COLO668 (cell line): ENCODE measurements at regions not wholly inside any gene's neighbourhood (a gene's known extent, or its start where the extent isn't known, plus 50 kb on each side); places are given as distances from the start of the nearest gene placed in this dataset.

Experiments
- DNase-seq: peaks from one replicate; lab custom pipeline; 2025; ENCODE audit not compliant: unreplicated experiment; lab: John Stamatoyannopoulos, UW

GRCh38 chr2:13005761-13006335 lies 289.1 kb downstream of the TRIB2 start:
- DNase-seq = no peak

GRCh38 chr2:13006426-13006825 lies 289.7 kb downstream of the TRIB2 start:
- DNase-seq = no peak

- peak; percentile 53 for DNase-seq
Observed at GRCh38 chr2:13006829-13007717, 290.3 kb downstream of the TRIB2 start.

GRCh38 chr2:13009027-13009642 lies 292.4 kb downstream of the TRIB2 start:
- no peak for DNase-seq

- DNase-seq = no peak
Observed at GRCh38 chr2:13010283-13010682, 293.5 kb downstream of the TRIB2 start.

GRCh38 chr2:13014783-13015182 lies 298.0 kb downstream of the TRIB2 start:
- DNase-seq = no peak

- no peak for DNase-seq
Observed at GRCh38 chr2:13015532-13016320, 299.0 kb downstream of the TRIB2 start.

- DNase-seq = no peak
Observed at GRCh38 chr2:13018490-13018889, 301.8 kb downstream of the TRIB2 start.

GRCh38 chr2:13019781-13020180 lies 303.0 kb downstream of the TRIB2 start:
- DNase-seq = no peak

- DNase-seq = no peak
Observed at GRCh38 chr2:13020469-13020868, 303.7 kb downstream of the TRIB2 start.

- no peak for DNase-seq
Observed at GRCh38 chr2:13021470-13021957, 304.8 kb downstream of the TRIB2 start.

- no peak for DNase-seq
Observed at GRCh38 chr2:13030606-13031005, 313.9 kb downstream of the TRIB2 start.

- DNase-seq = no peak
Observed at GRCh38 chr2:13034861-13035260, 318.1 kb downstream of the TRIB2 start.

- no peak for DNase-seq
Observed at GRCh38 chr2:13035866-13036265, 319.1 kb downstream of the TRIB2 start.

GRCh38 chr2:13040043-13040442 lies 323.3 kb downstream of the TRIB2 start:
- no peak for DNase-seq

GRCh38 chr2:13046557-13047165 lies 329.9 kb downstream of the TRIB2 start:
- no peak for DNase-seq

- DNase-seq = no peak
Observed at GRCh38 chr2:13050764-13051163, 334.0 kb downstream of the TRIB2 start.

- DNase-seq = no peak
Observed at GRCh38 chr2:13052547-13052946, 335.8 kb downstream of the TRIB2 start.

- DNase-seq = no peak
Observed at GRCh38 chr2:13056259-13056843, 339.6 kb downstream of the TRIB2 start.

- no peak for DNase-seq
Observed at GRCh38 chr2:13057671-13058070, 340.9 kb downstream of the TRIB2 start.
